K562 (cell line): ENCODE measurements at regions not wholly inside any gene's neighbourhood (a gene's known extent, or its start where the extent isn't known, plus 50 kb on each side); places are given as distances from the start of the nearest gene placed in this dataset.
"Not testable (repeated sequence)": the region's sequence is repeated elsewhere in the genome, so short reads cannot be mapped to it uniquely, and the experiment has no call there.

Experiments used
- ATAC-seq: fragments of 200-7000 bp; cut with Tn5 transposase; 3 replicates; pipeline ENCODE4 v1.9.1; 2020; ENCODE audit warnings: moderate library complexity
- BruUV-seq: library from RNA; stranded (reverse); fragments of 400-500 nt; replicated peaks from 2 replicates; lab custom pipeline; 2021; lab: Mats Ljungman, UMichigan
- CTCF ChIA-PET: fragments of 300-600 bp; formaldehyde crosslinking; extraction: SDS; loops from one replicate; lab custom pipeline; 2021; ENCODE audit warnings: low intra/inter-chr PET ratio; lab: Yijun Ruan, JAX
- POLR2A ChIA-PET: fragments of 300-600, 350-650 bp; sonication (Branson Sonifier 250); formaldehyde crosslinking; extraction: SDS; loops from one replicate; lab custom pipeline; 2021; ENCODE audit warnings: antibody characterized with exemption, inconsistent platforms; lab: Yijun Ruan, JAX
- DNase-seq, 4 experiments: peaks; one replicate each; pipeline versions ENCODE4 v3.0.0 to v3.0.0-alpha.2; 2011 to 2018; ENCODE audit warnings: low spot score in 3 of 4, mixed read lengths in 3 of 4; ENCODE audit errors: extremely low read depth in 1 of 4
- FAIRE-seq: peaks from 2 replicates; lab custom pipeline; 2011; peaks lifted over from hg19 to GRCh38; lab: Jason Lieb, UNC
- H2AFZ ChIP-seq: 2 replicates; pipeline ENCODE4 v1.6.0; 2011; ENCODE audit warnings: low read depth, low read length, control low read depth, inconsistent platforms
- H3K27ac ChIP-seq: fragments of 200-600 bp; 3 replicates; pipeline ENCODE4 v1.8.0; 2011; ENCODE audit warnings: low read depth, mild to moderate bottlenecking, control low read depth, inconsistent platforms, low read length, moderate library complexity, mixed read lengths; ENCODE audit errors: extremely low read depth
- H3K27me3 ChIP-seq, 2 experiments: fragments of 300-600 bp in 1 of 2; 2 replicates in 1 of 2; 3 replicates in 1 of 2; pipeline versions ENCODE4 v1.6.0 to v1.8.0; 2011; ENCODE audit warnings: inconsistent platforms in 2 of 2, low read length in 2 of 2, mild to moderate bottlenecking in 1 of 2, mixed read lengths in 1 of 2, moderate library complexity in 1 of 2; ENCODE audit not compliant: control insufficient read depth in 2 of 2, insufficient read depth in 2 of 2
- H3K36me3 ChIP-seq: fragments of 300-600 bp; 3 replicates; pipeline ENCODE4 v1.8.0; 2011; ENCODE audit warnings: mild to moderate bottlenecking, low read length, inconsistent platforms; ENCODE audit not compliant: control insufficient read depth, insufficient read depth
- H3K4me1 ChIP-seq, 2 experiments: fragments of 200-600 bp in 1 of 2; replicated peaks in 1 of 2; 2 replicates in 1 of 2; 3 replicates in 1 of 2; pipeline versions ENCODE4 v1.5.1 to v1.8.0; 2011; ENCODE audit warnings: inconsistent platforms in 2 of 2, low read length in 2 of 2, mild to moderate bottlenecking in 1 of 2, mixed read lengths in 1 of 2, moderate library complexity in 1 of 2; ENCODE audit not compliant: control insufficient read depth in 2 of 2, insufficient read depth in 2 of 2
- H3K4me2 ChIP-seq: 2 replicates; pipeline ENCODE4 v1.6.1; 2011; ENCODE audit warnings: low read length, control low read depth, inconsistent platforms, mixed read lengths; ENCODE audit not compliant: insufficient read depth
- H3K4me3 ChIP-seq: fragments of 200-600 bp; sonication (generic), shearing (Covaris generic); 2 replicates; pipeline ENCODE4 v1.5.1; 2016; ENCODE audit warnings: control low read depth, inconsistent platforms
- H3K79me2 ChIP-seq: fragments of 200-600 bp; 3 replicates; pipeline ENCODE4 v1.8.0; 2011; ENCODE audit warnings: low read length, inconsistent platforms; ENCODE audit not compliant: control insufficient read depth, insufficient read depth
- H3K9ac ChIP-seq, 2 experiments: 2 replicates each; pipeline versions ENCODE4 v1.6.0 to v1.6.1; 2011; ENCODE audit warnings: low read depth in 2 of 2, low read length in 2 of 2, control low read depth in 1 of 2, inconsistent platforms in 1 of 2, mild to moderate bottlenecking in 1 of 2, mixed read lengths in 1 of 2; ENCODE audit not compliant: insufficient read depth in 1 of 2
- H3K9me1 ChIP-seq: one replicate; pipeline ENCODE4 v1.6.0; 2011; ENCODE audit warnings: inconsistent platforms, mild to moderate bottlenecking, low read length, moderate library complexity; ENCODE audit not compliant: control insufficient read depth, insufficient read depth
- H3K9me3 ChIP-seq: replicated peaks from 2 replicates; pipeline ENCODE4 v1.5.1; 2011; ENCODE audit warnings: low read depth, low read length, inconsistent platforms; ENCODE audit not compliant: control insufficient read depth, insufficient read depth
- H4K20me1 ChIP-seq: replicated peaks from 2 replicates; pipeline ENCODE4 v1.6.1; 2011; ENCODE audit warnings: low read length, inconsistent platforms, mixed read lengths; ENCODE audit not compliant: control insufficient read depth, insufficient read depth
- WGBS: fragments of 100-300 bp; shearing (Covaris generic); methylation state at CpG from one replicate; pipeline ENCODE4 v1.1.6; 2016; ENCODE audit warnings: low coverage, mixed read lengths; ENCODE audit not compliant: insufficient coverage; ENCODE audit errors: missing lambda C conversion rate; 5-methylcytosine and 5-hydroxymethylcytosine counted together
- in situ Hi-C: fragments of 300-500 bp; cut with MboI; formaldehyde crosslinking; loops from 4 replicates; pipeline ENCODE4 v1.15.0; 2018; ENCODE audit warnings: inconsistent platforms, mixed read lengths
- intact Hi-C: fragments of 100-400 bp; cut with micrococcal nuclease; formaldehyde crosslinking; loops from 2 replicates; pipeline ENCODE4 v1.14.2; 2022

DNA sequence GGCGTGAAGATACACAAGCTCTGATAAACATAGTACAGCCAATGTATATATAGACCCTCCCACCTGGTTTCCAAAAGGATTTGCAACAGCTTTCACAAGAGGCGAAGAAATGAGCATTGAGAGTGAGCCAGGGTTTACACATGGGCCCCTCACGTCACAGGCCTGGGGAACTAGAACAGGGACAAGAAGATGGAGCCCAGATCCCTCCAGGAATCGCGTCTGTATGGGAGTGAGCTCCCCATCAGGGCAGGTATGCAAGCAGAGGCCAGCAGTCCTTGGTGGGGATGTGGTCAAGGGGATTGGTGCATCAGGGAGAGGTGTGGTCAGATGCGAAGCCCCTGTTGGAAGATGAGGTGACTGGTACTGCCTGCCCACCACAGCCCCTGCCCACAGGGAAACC, 75.9 kb downstream of the KCNJ18 start:
- intact Hi-C loops, in situ Hi-C loops: not testable (repeated sequence)
- DNase-seq, result peak in 1 of 4 experiments; percentile 16

DNA sequence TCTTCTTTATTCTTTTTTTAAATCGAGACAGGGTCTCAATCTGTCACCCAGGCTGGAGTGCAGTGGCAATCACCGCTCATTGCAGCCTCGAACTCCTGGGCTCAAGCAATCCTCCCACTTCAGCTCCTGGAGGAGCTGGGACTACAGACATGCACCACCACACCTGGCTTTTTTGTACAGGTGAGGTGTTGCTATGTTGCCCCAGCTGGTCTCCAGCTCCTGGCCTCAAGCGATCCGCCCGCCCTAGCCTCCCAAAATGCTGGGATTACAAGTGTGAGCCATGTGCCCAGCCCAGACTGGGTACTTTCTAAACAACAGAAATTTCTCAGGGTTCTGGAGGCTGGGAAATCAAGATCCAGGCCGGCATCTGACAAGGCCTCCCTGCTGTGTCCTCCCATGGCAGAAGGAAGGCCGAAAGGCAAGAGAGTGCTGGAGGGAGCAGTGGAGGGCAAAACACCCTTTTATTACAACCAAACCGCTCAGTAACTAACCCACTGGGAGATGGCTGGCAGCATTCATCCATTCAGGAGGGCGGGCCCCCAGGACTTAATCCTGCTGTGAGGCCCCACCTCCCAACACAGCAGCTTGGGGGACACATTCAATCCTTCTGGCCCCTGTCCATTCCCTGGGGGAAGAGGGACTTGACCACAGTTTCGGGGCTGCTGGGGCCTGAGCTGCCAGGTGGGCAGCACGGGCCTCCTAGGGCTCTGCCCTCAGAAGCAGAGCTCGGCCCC, 76.6 kb downstream of the KCNJ18 start:
- H3K9ac ChIP-seq, ATAC-seq, H2AFZ ChIP-seq, DNase-seq, BruUV-seq, H3K4me1 ChIP-seq, H3K4me2 ChIP-seq, H3K36me3 ChIP-seq, H3K27ac ChIP-seq, H3K9me1 ChIP-seq, H4K20me1 ChIP-seq, POLR2A ChIA-PET, H3K9me3 ChIP-seq, H3K27me3 ChIP-seq, H3K4me3 ChIP-seq, H3K79me2 ChIP-seq, in situ Hi-C loops, intact Hi-C loops, FAIRE-seq, CTCF ChIA-PET: not testable (repeated sequence)
- WGBS, result 42% methylated on average over 11 of the region's 13 CpGs

More for the DNA sequence above, 75.9 kb downstream of the KCNJ18 start:
- CTCF ChIA-PET, H3K36me3 ChIP-seq, POLR2A ChIA-PET, BruUV-seq, H3K79me2 ChIP-seq, H2AFZ ChIP-seq, H3K27me3 ChIP-seq, H3K4me3 ChIP-seq, H3K4me1 ChIP-seq, H3K9me3 ChIP-seq, FAIRE-seq, H3K4me2 ChIP-seq, ATAC-seq, H3K9ac ChIP-seq, H4K20me1 ChIP-seq, H3K9me1 ChIP-seq, H3K27ac ChIP-seq: not testable (repeated sequence)
- 10% methylated on average over 5 of the region's 6 CpGs for WGBS

DNA sequence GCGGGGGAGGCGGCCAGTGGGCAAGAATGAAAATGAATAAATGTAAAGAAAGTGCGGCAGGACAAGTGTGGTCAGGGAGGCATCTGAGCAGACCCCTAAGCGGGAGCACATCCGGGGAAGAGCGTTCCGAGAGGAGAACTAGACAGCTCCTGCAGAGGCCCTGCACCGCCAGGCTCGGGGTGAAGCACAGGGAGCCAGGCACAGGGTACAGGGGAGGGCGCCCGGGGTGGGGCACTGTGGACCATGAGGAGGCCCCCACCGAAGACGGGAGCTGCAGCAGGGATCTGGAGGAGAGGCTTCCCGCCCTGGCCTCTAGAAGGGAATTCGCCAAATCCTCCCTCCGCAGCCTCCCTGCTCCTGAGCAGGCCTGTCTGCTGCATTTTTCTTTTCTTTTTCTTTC, 77.5 kb downstream of the KCNJ18 start:
- H3K36me3 ChIP-seq, POLR2A ChIA-PET, H3K27me3 ChIP-seq, BruUV-seq, FAIRE-seq, intact Hi-C loops, ATAC-seq, H4K20me1 ChIP-seq, CTCF ChIA-PET, H3K4me3 ChIP-seq, H3K4me2 ChIP-seq, in situ Hi-C loops, H3K9ac ChIP-seq, H3K9me1 ChIP-seq, H3K4me1 ChIP-seq, DNase-seq, H2AFZ ChIP-seq, H3K9me3 ChIP-seq, H3K27ac ChIP-seq, H3K79me2 ChIP-seq: not testable (repeated sequence)
- 58% methylated on average over 2 of the region's 16 CpGs for WGBS
